ENCODE measurements at regions not wholly inside any gene's neighbourhood (a gene's known extent, or its start where the extent isn't known, plus 50 kb on each side); places are given as distances from the start of the nearest gene placed in this dataset.

GRCh38 chr6:104509355-104509754 is 350.4 kb downstream of the HACE1 start:
- TF ChIP-seq POLR2A (IDR thresholded peaks at IDR 0.05; ENCODE audit: low read length) (no peak), GATA1 (IDR thresholded peaks at IDR 0.05; ENCODE audit: low read depth, low read length) (no peak)
